AG04450 (cell line): ENCODE measurements at regions not wholly inside any gene's neighbourhood (a gene's known extent, or its start where the extent isn't known, plus 50 kb on each side); places are given as distances from the start of the nearest gene placed in this dataset.

Source experiments
- CTCF ChIA-PET: fragments of 300-600, 350-600 bp; formaldehyde crosslinking; extraction: SDS; loops from one replicate; lab custom pipeline; 2022; ENCODE audit warnings: antibody characterized with exemption, inconsistent platforms; lab: Charles Lee
- POLR2A ChIA-PET: fragments of 350-600 bp; formaldehyde crosslinking; extraction: SDS; loops from one replicate; lab custom pipeline; 2021; ENCODE audit warnings: antibody characterized with exemption, inconsistent platforms; lab: Yijun Ruan, JAX
- DNase-seq: peaks from one replicate; pipeline ENCODE4 v3.0.0-alpha.2; 2011; ENCODE audit warnings: low read depth, low spot score
- H3K27ac ChIP-seq: one replicate; pipeline ENCODE4 v1.5.1; 2012; ENCODE audit warnings: low read depth, low read length, control low read depth
- H3K27me3 ChIP-seq: one replicate; pipeline ENCODE4 v1.6.0; 2012; ENCODE audit warnings: low read length; ENCODE audit not compliant: control insufficient read depth, insufficient read depth
- H3K4me3 ChIP-seq: 2 replicates; pipeline ENCODE4 v1.5.1; 2011; ENCODE audit warnings: mild to moderate bottlenecking, low read depth, low read length, control low read depth
- H3K9me3 ChIP-seq: 2 replicates; pipeline ENCODE4 v1.5.1; 2012; ENCODE audit warnings: low read length; ENCODE audit not compliant: control insufficient read depth, insufficient read depth
- TF ChIP-seq, protein P1 (sequence below): IDR thresholded peaks from 2 replicates; pipeline ENCODE4 v1.5.1; 2011; ENCODE audit warnings: low read depth, low read length, control low read depth, inconsistent platforms

DNA sequence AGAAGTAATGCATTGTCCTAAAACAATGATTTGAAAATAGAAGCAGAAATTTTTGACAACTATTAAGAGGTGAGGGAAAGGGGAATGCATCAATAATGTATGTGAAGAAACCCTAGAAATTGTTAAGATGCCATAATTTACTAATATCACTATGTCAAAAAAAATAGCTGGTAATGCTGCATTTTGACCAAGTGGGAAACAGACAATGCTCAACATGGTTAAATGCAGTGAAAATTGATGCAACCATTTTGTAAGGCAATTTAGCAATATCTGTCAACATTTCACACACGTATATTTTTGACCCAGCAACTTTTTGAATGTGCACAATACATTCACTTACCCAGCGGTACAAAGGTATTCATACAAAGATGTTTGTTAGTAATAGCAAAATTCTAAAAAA lies 381.6 kb downstream of the CDH11 start:
- TF ChIP-seq, protein P1, sequence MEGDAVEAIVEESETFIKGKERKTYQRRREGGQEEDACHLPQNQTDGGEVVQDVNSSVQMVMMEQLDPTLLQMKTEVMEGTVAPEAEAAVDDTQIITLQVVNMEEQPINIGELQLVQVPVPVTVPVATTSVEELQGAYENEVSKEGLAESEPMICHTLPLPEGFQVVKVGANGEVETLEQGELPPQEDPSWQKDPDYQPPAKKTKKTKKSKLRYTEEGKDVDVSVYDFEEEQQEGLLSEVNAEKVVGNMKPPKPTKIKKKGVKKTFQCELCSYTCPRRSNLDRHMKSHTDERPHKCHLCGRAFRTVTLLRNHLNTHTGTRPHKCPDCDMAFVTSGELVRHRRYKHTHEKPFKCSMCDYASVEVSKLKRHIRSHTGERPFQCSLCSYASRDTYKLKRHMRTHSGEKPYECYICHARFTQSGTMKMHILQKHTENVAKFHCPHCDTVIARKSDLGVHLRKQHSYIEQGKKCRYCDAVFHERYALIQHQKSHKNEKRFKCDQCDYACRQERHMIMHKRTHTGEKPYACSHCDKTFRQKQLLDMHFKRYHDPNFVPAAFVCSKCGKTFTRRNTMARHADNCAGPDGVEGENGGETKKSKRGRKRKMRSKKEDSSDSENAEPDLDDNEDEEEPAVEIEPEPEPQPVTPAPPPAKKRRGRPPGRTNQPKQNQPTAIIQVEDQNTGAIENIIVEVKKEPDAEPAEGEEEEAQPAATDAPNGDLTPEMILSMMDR = no peak
- ChIA-PET CTCF (no interaction called here), POLR2A (no interaction called here)
- Histone ChIP-seq H3K4me3 (no peak overlapping the region), H3K9me3 (no peaks in the 10 kb centered on the region), H3K27ac (no peak overlapping the region), H3K27me3 (no peaks in the 10 kb centered on the region)
- no peak for DNase-seq

GRCh38 chr16:64738321-64738960 lies 383.4 kb downstream of the CDH11 start:
- POLR2A ChIA-PET = interaction anchor here (0.6 kb wide), 1 partner anchor 13 kb away, joined by 9 read pairs; no protein-coding TSS in a partner anchor
- CTCF ChIA-PET = no interaction called here
- Histone ChIP-seq H3K27ac (no peak overlapping the region), H3K27me3 (no peaks in the 10 kb centered on the region), H3K9me3 (no peaks in the 10 kb centered on the region), H3K4me3 (no peak overlapping the region)
- TF ChIP-seq, protein P1 = no peak
- peak; percentile 18 for DNase-seq

DNA sequence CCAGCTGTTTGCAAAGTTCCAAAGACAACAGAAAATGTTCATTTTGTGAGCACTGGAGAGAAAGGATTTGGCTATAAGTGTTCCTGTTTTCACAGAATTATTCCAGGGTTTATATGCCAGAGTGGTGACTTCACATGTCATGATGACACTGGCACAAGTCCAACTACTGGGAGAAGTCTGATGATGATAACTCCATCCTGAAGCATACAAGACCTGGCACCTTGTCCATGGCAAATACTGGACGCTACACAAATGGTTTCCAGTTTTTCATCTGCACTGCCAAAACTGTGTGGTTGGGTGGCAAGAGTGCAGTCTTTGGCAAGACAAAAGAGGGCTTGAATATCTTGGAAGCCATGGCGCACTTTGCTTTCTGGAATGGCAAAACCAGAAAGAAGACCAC lies 385.0 kb downstream of the CDH11 start:
- Histone ChIP-seq H3K9me3 (no peaks in the 10 kb centered on the region), H3K4me3 (no peak overlapping the region), H3K27me3 (no peaks in the 10 kb centered on the region), H3K27ac (no peak overlapping the region)
- DNase-seq = no peak
- ChIA-PET POLR2A (no interaction called here), CTCF (no interaction called here)
- TF ChIP-seq, protein P1 = no peak

- ChIA-PET CTCF (no interaction called here), POLR2A (no interaction called here)
- TF ChIP-seq, protein P1 = no peak
- H3K27ac ChIP-seq = no peak overlapping the region
- H3K4me3 ChIP-seq = no peak overlapping the region
- H3K27me3 ChIP-seq = no peaks in the 10 kb centered on the region
- no peaks in the 10 kb centered on the region for H3K9me3 ChIP-seq
- no peak for DNase-seq
Measured at GRCh38 chr16:64731891-64732290, 390.0 kb downstream of the CDH11 start.

- TF ChIP-seq, protein P1 = no peak
- Histone ChIP-seq H3K27ac (no peak overlapping the region), H3K27me3 (no peaks in the 10 kb centered on the region), H3K4me3 (no peak overlapping the region), H3K9me3 (no peaks in the 10 kb centered on the region)
- ChIA-PET CTCF (no interaction called here), POLR2A (no interaction called here)
- DNase-seq = no peak
Measured at GRCh38 chr16:64730261-64730660, 391.6 kb downstream of the CDH11 start.
